ENCODE measurements at regions not wholly inside any gene's neighbourhood (a gene's known extent, or its start where the extent isn't known, plus 50 kb on each side); places are given as distances from the start of the nearest gene placed in this dataset.

- TF ChIP-seq CTCF (conservative IDR thresholded peaks at IDR 0.05; ENCODE audit: low read depth, low read length), result no peak
- TF ChIP-seq EZH2 (IDR thresholded peaks at IDR 0.05; ENCODE audit: borderline replicate concordance, low read depth, low read length, poor library complexity, severe bottlenecking), result no peak
Measured at GRCh38 chrX:65862638-65863037, 177.2 kb downstream of the VSIG4 start.
